ENCODE measurements at regions not wholly inside any gene's neighbourhood (a gene's known extent, or its start where the extent isn't known, plus 50 kb on each side); places are given as distances from the start of the nearest gene placed in this dataset.
A peak's percentile ranks its signal among the peaks of the same experiment; 100 is the strongest.

- no peak for DNase-seq
Measured at GRCh38 chrX:79300856-79301255, 66.3 kb downstream of the ITM2A start.

GRCh38 chrX:79290596-79290995 is 76.5 kb downstream of the ITM2A start:
- DNase-seq: no peak

GRCh38 chrX:79288733-79289132 is 78.4 kb downstream of the ITM2A start:
- no peak for DNase-seq

- DNase-seq: no peak
Measured at GRCh38 chrX:79287724-79288123, 79.4 kb downstream of the ITM2A start.

- DNase-seq: no peak
Measured at GRCh38 chrX:79281775-79282174, 85.4 kb downstream of the ITM2A start.

GRCh38 chrX:79270401-79270800 is 96.7 kb downstream of the ITM2A start:
- peak; percentile 82 for DNase-seq

GRCh38 chrX:79268788-79269187 is 98.3 kb downstream of the ITM2A start:
- no peak for DNase-seq

GRCh38 chrX:79266702-79267101 is 100.4 kb downstream of the ITM2A start:
- no peak for DNase-seq

- no peak for DNase-seq
Measured at GRCh38 chrX:79263550-79263949, 103.6 kb downstream of the ITM2A start.

- DNase-seq: peak; percentile 86
Measured at GRCh38 chrX:79259073-79259689, 108.0 kb downstream of the ITM2A start.

- DNase-seq: no peak
Measured at GRCh38 chrX:79243691-79244090, 99.2 kb downstream of the GPR174 start.

- DNase-seq: no peak
Measured at GRCh38 chrX:79235899-79236298, 91.4 kb downstream of the GPR174 start.

- DNase-seq: peak; percentile 11
Measured at GRCh38 chrX:79231662-79232061, 87.2 kb downstream of the GPR174 start.
